Activated CD8-positive, alpha-beta memory T cell treated with anti-CD3 and anti-CD28 coated beads, Interleukin-2, amount 50 U/mL, for 1 hour (primary cell): ENCODE measurements at regions not wholly inside any gene's neighbourhood (a gene's known extent, or its start where the extent isn't known, plus 50 kb on each side); places are given as distances from the start of the nearest gene placed in this dataset.

Experiments
- DNase-seq: peaks from one replicate; pipeline ENCODE4 v3.0.0-alpha.2; 2020; ENCODE audit errors: extremely low read depth

DNA sequence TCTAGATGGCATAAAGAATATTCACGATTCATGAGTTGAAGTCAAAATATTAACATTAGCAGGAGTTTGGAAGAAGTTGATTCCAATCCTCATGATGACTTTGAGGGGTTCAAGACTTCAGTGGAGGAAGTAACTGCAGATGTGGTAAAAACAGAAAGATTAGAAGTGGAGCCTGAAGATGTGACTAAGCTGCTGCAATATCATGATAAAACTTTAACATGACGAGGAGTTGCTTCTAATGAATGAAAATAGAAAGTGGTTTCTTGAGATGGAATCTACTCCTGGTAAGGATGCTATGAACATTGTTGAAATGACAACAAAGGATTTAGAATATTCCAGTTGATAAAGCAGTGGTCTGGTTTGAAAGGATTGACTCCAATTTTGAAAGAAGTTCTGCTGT lies 70.1 kb upstream of the TMLHE start:
- DNase-seq: no peak

DNA sequence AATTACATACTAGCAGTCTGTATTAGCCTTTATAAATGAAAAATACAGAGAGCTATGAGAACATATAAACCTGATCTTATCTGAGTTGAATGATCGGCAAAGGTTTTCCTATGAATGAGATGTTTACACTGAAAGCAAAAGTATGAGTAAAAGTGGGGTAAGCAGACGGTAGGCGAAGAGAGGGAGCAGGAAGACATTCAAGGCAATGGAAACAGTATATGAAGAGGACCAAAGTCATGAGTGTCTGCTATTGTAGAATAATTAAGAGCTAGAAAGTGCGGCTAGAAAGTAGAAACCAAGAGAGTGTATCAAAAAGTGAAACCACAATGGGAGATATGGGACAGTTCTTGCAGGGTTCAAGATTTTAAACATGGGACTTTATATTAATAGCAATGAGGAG lies 67.0 kb upstream of the TMLHE start:
- no peak for DNase-seq

DNA sequence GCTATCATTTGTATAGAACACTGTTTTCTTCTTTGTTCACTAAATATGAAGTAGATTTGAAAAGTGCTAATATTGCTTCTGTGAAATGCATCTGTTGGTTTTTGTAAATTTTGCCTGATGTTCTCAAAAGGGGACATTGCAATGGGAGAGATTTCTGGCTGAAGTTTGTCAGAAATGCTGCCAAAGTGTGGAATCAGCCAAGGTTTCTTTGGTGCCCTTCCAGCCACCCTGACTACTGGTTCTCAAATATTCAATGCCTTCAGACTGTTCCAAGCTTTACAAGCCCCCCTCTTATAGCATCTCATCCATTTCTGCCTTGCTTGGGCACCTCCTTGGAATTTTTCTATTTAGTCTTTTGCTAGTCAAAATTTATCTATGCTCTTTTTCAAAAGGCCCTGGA lies 60.6 kb upstream of the TMLHE start:
- DNase-seq: no peak

DNA sequence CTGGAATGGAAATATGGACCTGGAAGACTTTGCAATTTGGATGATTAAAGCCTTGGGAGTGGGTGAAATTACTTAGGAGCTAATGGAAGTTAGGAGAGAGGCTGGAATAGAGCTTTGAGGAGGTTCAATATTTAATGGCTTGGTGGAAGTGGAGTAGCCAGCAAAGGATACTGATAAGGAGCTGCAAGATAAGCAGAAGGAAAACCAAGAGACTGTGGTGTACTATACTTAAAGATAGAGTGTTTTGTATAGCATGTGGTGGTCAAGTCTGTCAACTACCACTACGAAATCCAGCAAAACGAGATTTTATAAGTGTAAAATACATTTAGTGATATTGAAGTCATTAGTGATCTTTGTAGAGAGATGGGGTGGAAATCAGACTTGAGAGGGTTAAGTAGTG lies 54.0 kb upstream of the TMLHE start:
- no peak for DNase-seq
